Inferior parietal cortex (tissue), 1 donor: ENCODE measurements at regions not wholly inside any gene's neighbourhood (a gene's known extent, or its start where the extent isn't known, plus 50 kb on each side); places are given as distances from the start of the nearest gene placed in this dataset.

Experiments
- DNase-seq: peaks from one replicate; pipeline ENCODE4 v3.0.0-alpha.2; 2016; ENCODE audit errors: extremely low spot score

GRCh38 chr9:26313108-26313507, 579.5 kb downstream of the CAAP1 start:
- no peak for DNase-seq

GRCh38 chr9:26311463-26311995, 581.1 kb downstream of the CAAP1 start:
- no peak for DNase-seq

- DNase-seq: no peak
These were observed 582.3 kb downstream of the CAAP1 start for GRCh38 chr9:26310294-26310693.

- no peak for DNase-seq
These were observed 584.3 kb downstream of the CAAP1 start for GRCh38 chr9:26308328-26308727.

- DNase-seq: no peak
These were observed 590.9 kb downstream of the CAAP1 start for GRCh38 chr9:26301659-26302058.

- no peak for DNase-seq
These were observed 591.6 kb downstream of the CAAP1 start for GRCh38 chr9:26301046-26301445.

GRCh38 chr9:26296910-26297572, 595.6 kb downstream of the CAAP1 start:
- no peak for DNase-seq

GRCh38 chr9:26292943-26293342, 599.7 kb downstream of the CAAP1 start:
- DNase-seq: no peak

GRCh38 chr9:26271495-26272122, 593.4 kb upstream of the TUSC1 start:
- DNase-seq: no peak

- no peak for DNase-seq
These were observed 588.0 kb upstream of the TUSC1 start for GRCh38 chr9:26266146-26266793.

- DNase-seq: no peak
These were observed 586.7 kb upstream of the TUSC1 start for GRCh38 chr9:26264709-26265601.

- DNase-seq: no peak
These were observed 585.2 kb upstream of the TUSC1 start for GRCh38 chr9:26263478-26263877.

- DNase-seq: no peak
These were observed 584.3 kb upstream of the TUSC1 start for GRCh38 chr9:26262421-26263107.

GRCh38 chr9:26261503-26262330, 583.5 kb upstream of the TUSC1 start:
- no peak for DNase-seq

GRCh38 chr9:26260238-26260637, 582.0 kb upstream of the TUSC1 start:
- DNase-seq: no peak

- DNase-seq: no peak
These were observed 569.6 kb upstream of the TUSC1 start for GRCh38 chr9:26247861-26248260.

GRCh38 chr9:26244661-26245451, 566.6 kb upstream of the TUSC1 start:
- no peak for DNase-seq

GRCh38 chr9:26243726-26244125, 565.5 kb upstream of the TUSC1 start:
- DNase-seq: no peak

- DNase-seq: no peak
These were observed 564.9 kb upstream of the TUSC1 start for GRCh38 chr9:26243029-26243697.
